Stimulated activated CD4-positive, alpha-beta T cell treated with anti-CD3 and anti-CD28 coated beads, Interleukin-15, amount 100 ng/mL, for 1 hour (primary cell): ENCODE measurements at regions not wholly inside any gene's neighbourhood (a gene's known extent, or its start where the extent isn't known, plus 50 kb on each side); places are given as distances from the start of the nearest gene placed in this dataset.

Experiments
- DNase-seq, 2 donors: peaks; one replicate each; pipeline ENCODE4 v3.0.0-alpha.2; 2020; ENCODE audit warnings: low read depth in 1 of 2, low spot score in 1 of 2

DNA sequence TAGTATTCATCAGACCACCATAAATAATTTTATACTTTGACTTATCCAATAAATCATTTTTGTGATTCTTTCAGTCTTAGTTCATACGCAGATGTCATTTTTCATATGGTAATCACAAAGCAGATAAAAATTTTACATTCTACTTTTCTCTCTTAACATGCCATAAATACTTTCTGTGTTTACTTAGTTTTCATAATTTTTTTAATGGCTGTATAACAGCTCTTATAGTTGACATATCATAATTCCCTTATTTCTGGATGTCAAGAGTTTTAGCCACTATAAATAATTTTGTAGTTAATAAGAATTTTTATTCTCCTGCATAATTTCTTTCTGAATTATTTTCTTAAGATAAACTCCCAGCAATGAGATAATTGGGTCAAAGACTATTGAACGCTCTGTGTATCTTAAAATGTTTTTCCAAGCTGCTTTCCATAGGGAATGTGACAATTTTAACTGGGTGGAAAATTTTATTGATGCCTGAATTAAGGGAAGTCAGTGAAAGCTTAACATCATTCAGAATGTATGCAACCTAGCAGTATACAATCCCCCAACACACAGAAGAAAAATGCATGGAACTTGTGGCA lies 702.7 kb downstream of the EPM2A start:
- DNase-seq: no peak

- no peak for DNase-seq
Measured at GRCh38 chr6:145034664-145035063, 700.7 kb downstream of the EPM2A start.

GRCh38 chr6:145036236-145036635 lies 699.1 kb downstream of the EPM2A start:
- DNase-seq: no peak

DNA sequence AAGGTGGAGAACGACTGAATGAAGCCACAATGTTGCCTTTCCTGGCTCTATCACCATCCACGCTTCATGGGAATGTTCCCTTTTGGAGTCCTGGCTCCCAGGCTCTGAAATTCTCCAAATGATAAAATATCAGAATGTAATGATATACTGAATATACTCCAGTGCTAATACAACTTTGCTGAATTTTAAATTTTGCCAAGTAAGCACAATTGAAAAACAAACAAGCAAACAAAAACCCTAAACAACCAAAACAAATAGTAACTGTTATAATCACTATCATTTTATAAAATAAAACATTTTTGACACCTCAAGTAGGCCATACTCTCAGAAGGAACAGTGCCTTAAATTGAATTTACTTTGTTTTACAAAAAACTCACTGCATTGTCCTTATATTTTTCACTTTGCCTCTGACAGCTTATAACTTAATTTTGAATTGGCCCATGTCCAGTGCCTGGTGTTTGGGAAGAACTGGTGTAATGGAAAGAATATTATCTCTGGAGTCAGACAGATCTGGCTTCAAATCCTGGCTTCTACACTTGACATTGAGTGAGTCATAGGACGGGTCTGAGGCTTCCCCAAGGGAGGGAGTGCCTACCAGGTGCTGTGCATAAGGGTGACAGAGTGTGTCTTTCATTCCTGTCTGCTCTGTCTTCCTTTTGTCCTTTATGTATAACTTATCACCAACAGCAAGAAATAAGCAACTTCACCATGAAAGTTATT lies 698.3 kb downstream of the EPM2A start:
- no peak for DNase-seq

DNA sequence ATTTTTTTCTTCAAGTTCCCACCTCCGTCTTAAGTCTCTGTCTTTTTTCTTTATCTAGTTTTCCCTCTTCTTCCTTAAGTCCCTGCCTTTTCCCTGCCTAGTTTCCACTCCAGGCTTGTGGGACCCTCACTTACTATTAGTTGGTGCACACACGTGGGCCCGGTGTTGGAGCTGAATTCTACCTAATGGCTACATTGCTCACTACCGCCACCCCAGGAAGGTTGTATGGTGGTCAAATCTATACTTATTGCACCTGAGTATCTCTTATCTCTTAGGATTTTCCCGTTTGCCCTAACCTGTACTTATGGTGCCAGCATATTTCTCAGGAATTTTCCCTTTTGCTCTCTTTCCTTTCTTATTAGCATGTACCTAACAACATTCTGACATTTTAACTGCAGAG lies 692.8 kb downstream of the EPM2A start:
- no peak for DNase-seq

DNA sequence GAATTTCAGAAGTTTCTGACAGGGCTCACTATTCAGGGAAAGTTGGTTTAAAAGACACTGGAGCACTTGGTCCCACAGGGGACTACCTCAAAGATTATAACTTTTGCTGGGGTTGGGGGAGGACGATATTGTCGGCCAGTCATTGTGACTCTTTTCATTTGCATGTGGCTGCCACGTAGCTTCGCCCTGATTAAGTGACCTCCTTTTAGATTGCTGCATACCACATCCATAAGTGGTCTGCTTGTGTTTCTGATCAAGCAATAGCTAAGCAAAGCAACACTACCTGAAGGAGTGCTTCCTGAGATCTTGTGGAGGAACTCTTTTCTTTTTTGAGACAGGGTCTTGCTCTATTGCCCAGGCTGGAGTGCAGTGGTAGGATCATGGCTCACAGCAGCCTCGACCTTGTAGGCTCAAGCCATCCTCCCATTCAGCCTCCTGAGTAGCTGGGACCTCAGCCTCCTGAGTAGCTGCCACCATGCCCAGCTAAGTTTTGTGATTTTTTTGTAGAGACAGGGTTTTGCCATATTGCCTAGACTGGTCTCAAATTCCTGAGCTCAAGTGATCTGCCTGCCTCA lies 691.3 kb downstream of the EPM2A start:
- DNase-seq: no peak

DNA sequence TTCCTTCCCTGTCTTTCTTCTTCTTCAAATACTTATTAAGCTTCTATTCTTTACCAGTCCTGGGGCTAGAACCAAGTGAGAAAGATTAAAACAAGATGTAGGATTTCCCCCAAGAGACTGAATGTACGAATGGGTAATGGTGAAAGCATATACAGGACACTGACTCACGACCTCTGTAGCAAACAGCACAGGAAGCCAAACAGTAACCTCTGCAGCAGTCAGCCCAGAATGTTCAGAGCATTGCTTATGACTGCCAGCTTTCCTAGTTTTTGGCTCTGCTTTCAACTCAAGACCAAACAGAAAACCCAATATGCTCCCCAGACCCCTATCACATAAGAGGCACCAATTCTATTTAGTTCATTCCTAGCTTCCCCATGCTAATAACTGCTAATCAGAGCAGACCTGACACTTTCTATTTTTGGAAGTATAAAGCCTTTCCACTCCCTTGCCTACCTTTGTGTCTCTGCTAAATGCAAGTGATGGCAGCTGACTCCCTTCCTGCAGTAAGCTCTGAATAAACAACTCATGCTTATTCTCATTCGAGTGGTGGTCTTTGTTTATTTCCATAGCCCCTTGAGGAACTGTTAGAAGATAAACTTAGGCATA lies 690.6 kb downstream of the EPM2A start:
- no peak for DNase-seq

DNA sequence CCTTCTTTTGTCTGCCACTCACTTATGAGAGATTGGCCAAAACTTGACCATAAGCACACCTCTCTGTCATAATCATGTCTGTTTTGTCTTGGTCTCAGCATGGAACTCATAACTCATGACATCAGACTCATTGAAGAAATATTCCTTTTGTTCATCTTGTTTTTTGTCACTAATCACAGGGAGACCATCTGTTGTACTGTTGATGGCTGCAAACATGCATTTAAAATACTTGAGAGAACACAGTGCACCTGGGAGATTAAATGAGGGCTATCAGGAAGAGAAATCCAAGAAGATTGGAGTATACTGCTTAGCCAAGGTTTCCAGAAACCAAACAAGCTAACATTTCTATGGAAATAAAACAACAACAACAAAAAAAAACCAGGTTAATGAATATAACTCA lies 689.7 kb downstream of the EPM2A start:
- no peak for DNase-seq

DNA sequence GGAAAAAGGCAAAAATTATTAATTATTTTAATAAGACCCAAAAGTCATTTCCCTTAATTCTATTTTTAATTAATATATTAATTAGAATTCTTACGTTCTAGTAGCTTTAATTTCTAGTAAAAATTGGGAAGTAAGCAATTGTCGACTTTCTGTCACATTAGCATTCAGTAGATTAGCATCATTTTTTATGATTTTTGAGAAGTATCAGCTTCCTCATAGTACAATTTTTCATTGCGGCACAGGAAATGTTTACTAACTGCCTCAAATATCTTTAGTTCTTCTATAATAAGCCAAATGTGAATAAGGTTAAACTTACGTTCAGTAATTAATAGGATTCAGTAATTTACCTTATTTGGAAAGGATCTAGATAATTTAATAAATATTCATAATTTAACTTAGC lies 687.4 kb downstream of the EPM2A start:
- DNase-seq: no peak

- no peak for DNase-seq
Measured at GRCh38 chr6:145051661-145052060, 683.7 kb downstream of the EPM2A start.

GRCh38 chr6:145055567-145055966 lies 679.8 kb downstream of the EPM2A start:
- no peak for DNase-seq

DNA sequence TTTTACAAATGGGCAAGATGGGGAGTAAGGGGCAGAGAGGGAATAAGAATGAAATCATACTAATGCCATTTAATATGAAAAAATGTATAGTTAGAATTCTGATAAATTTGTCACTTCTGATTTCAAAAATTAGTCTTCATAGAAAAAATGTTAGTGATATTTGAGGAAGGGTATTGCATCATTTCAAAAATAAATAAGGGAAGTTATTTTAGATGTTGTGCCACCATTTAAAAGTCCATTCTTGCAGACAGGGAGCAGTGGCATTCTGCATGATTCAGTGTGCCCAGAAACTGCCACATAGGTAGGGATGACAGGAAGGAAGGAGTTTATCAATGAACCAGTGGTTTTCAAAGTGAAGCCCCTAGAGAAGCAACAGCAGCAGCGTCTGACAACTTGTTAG lies 674.6 kb downstream of the EPM2A start:
- no peak for DNase-seq

DNA sequence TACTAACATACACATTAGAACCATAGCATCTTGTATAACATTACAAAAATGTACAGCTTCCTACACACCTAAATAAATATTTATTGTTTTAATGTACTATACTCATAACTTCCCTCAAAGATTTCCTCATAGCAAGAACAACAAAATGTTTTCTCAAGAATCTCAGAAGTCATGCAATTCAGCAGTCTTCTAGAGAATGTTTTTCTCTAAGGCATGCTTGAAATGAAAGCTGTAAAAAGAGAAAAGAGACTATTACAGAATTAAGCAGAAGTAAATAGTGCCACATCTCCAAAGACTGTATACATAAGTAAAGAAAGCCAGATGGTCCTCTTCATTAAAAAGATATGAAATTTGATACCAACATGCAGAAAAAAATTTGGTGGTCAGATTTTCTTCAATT lies 672.2 kb downstream of the EPM2A start:
- no peak for DNase-seq

GRCh38 chr6:145067430-145067829 lies 667.9 kb downstream of the EPM2A start:
- no peak for DNase-seq

DNA sequence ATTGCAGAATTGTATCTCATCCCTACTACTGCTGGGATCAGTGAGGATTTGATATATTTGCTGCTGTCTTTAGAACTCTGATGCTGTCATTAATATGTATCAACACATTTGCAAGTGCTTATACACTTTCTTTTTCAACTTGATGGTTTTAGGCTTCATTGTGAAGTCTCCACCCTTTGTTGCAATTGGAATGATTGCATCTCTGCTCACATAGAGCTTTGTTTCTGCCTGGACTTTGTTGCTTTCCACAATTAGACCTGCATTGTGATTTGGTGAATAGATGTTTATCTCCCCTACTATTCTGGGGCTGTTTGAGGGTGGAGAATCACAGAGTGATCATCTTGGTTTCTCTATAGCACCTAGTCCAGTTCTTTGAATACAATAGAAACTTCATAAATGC lies 666.7 kb downstream of the EPM2A start:
- no peak for DNase-seq

DNA sequence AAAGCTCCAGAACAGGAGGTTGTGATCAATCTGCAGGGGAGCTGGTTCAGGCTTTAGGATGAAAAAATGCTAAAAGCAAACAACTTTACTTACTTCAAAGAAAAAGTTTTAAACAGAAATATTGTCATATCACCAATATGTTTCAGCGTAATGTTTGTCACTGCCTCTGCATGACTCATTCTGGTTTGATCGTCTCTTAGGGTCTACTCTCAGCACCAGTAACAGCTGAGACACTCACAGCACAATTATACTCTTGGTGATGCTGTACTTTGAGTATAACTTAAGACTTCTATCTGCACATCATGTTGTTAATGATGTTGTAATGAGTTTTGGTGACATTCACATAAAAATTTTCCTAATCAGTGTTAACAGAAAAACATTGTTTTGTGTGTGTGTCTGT lies 665.4 kb downstream of the EPM2A start:
- no peak for DNase-seq

- no peak for DNase-seq
Measured at GRCh38 chr6:145070791-145071190, 664.5 kb downstream of the EPM2A start.

DNA sequence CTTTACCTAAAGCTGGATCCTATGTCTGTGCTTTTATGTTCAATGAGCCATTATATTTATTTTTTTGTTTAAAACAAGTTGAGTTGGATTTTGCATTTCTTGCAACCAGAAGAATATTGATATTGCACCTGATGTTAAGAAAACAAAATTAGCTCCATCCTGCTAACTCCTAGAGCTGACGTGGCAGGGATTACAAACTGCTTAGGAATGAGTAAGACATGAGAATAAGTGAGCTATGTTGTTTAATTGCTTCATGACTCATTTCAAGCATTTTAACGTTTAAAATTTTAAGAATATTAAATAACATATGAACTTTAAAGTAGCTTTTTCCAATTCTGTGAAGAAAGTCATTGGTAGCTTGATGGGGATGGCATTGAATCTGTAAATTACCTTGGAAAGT lies 663.5 kb downstream of the EPM2A start:
- DNase-seq: no peak

DNA sequence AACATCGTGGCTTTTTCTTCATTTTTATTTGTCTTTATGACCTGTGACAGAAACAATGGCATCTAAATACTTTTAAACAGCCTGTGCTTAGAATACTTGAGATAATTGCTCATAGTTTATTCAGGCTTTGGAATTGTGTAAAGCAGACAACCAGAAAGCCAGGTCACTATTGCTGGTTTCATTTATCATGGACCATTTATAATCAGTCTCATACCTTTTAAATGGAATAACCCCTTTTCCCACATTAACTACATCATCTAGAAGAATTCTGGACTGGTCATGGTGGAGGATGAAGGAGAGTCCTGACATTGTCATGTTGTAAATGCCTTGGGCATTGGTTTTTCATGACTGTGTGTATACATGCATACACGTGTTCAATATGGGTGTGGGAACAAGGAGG lies 661.5 kb downstream of the EPM2A start:
- DNase-seq: no peak

GRCh38 chr6:145074805-145075204 lies 660.5 kb downstream of the EPM2A start:
- DNase-seq: no peak

- no peak for DNase-seq
Measured at GRCh38 chr6:145075425-145075824, 659.9 kb downstream of the EPM2A start.

GRCh38 chr6:145076115-145076841 lies 659.0 kb downstream of the EPM2A start:
- DNase-seq: no peak
